ENCODE measurements at regions not wholly inside any gene's neighbourhood (a gene's known extent, or its start where the extent isn't known, plus 50 kb on each side); places are given as distances from the start of the nearest gene placed in this dataset.

DNA sequence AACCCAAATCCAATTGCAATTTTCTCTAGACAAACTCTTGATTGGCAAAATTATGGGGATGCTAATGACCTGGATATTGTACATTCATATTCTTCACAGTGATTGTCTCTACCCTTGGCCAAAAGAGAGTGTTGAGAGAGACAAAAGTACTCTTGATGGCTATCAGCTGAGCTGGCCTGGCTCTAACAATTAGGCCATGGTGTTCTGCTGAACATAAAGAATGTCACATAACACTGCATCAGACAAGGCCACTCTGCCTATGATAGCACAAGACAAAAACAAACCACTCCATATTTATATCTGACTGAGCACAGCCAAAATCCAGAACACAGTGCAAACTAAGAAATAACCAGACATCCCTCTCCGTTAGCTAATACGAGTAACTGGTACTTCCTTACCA lies 101.7 kb downstream of the ADAMTS1 start:
- Histone ChIP-seq H3K9me3 (no peaks in the 10 kb centered on the region), H4K20me1 (no peaks in the 10 kb centered on the region), H3K4me2 (no peak overlapping the region), H3K27me3 (no peaks in the 10 kb centered on the region), H3K4me3 (no peak overlapping the region), H3K4me1 (no peaks in the 10 kb centered on the region), H3K9ac (no peak overlapping the region), H3K27ac (no peak overlapping the region), H3K36me3 (no peaks in the 10 kb centered on the region)
- no peak for TF ChIP-seq Cebpa-rat (IDR thresholded peaks at IDR 0.05)

DNA sequence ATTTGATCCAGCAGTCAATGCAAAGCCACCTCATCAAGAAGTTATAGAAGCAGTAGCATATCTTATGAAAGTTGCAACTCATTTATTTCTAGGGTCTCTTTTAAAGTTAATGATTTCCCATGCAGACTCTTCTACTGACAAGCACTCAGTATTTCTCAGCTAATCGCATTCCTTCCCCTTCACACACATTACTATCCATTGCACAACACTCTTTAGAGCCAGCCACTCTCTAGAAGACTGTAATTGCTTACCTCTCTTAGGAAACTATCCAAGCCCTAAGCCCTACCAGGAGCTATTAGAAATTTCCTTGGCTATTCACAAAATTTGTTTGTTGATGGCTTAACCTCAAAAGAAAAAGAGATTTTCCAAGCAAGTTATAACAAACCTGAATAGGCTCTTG lies 106.0 kb downstream of the ADAMTS1 start:
- no peak overlapping the region for H3K4me2 ChIP-seq
- H3K4me1 ChIP-seq = no peaks in the 10 kb centered on the region
- no peaks in the 10 kb centered on the region for H4K20me1 ChIP-seq
- H3K27ac ChIP-seq = no peak overlapping the region
- no peaks in the 10 kb centered on the region for H3K9me3 ChIP-seq
- no peaks in the 10 kb centered on the region for H3K27me3 ChIP-seq
- TF ChIP-seq Cebpa-rat (IDR thresholded peaks at IDR 0.05) = no peak
- no peaks in the 10 kb centered on the region for H3K36me3 ChIP-seq
- H3K4me3 ChIP-seq = no peak overlapping the region
- no peak overlapping the region for H3K9ac ChIP-seq

DNA sequence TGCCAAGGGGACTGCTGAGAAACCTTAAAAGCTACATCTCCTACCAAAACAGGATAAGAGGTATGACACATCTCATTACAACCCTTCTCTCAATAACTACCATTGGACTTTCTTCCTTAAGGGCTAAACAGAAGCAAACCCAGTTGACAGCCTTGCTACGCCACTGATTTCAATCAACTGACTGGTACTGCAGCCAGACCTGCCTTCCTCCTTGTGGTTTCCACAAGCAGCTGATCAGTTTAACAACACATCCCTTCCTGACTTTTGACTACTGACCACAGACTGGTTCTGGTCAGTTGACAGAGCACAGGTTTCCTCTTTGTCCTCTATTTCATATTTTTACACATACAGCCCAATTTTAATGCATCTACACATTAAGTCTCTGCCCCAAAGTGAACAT lies 108.8 kb downstream of the ADAMTS1 start:
- no peaks in the 10 kb centered on the region for H3K27me3 ChIP-seq
- H3K4me1 ChIP-seq = peaks cover 6% of the 10 kb centered on the region
- no peak overlapping the region for H3K27ac ChIP-seq
- no peaks in the 10 kb centered on the region for H4K20me1 ChIP-seq
- no peak overlapping the region for H3K9ac ChIP-seq
- H3K4me3 ChIP-seq = no peak overlapping the region
- no peak overlapping the region for H3K4me2 ChIP-seq
- TF ChIP-seq Cebpa-rat (IDR thresholded peaks at IDR 0.05) = no peak
- H3K36me3 ChIP-seq = no peaks in the 10 kb centered on the region
- H3K9me3 ChIP-seq = no peaks in the 10 kb centered on the region

DNA sequence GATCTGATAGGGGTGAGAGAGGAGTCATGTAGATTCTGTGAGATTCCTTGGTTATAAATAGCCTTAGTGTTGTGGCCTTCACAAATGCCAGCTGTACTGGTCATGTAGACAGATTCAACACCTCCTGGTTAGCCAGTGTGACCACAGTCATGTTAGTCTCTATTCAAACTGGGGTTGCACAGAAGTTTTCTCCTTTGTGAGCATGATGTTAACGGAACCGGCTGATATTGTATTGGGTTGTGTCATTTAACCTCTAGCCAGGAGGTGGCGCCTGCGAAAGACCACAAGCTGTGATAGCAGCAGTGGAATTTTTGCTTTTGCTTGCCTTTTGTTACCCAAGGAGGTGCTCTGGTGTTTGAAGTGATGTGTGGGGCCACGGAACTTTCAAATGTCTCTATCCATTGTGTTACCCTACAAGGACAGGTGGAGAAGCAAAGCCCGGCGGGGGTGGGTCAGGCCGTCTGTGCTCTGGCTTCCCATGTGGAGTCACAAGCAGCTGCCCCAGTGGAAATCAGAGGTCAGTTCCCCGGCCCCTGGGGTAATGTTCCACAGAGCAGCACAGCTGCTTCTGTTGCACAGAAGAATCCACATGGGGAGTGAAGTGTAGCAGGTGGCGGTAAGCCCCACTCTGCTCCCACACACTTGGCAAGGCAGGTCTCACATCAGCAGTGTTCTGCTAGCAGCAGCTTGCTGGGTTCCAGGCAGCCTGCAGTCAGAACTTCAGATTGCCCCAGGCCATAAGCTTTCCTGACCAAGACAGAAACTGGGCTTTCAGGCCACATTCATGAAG lies 112.6 kb downstream of the ADAMTS1 start:
- H3K4me3 ChIP-seq = no peak overlapping the region
- no peak for TF ChIP-seq Cebpa-rat (IDR thresholded peaks at IDR 0.05)
- no peaks in the 10 kb centered on the region for H4K20me1 ChIP-seq
- no peak overlapping the region for H3K9ac ChIP-seq
- peak overlapping the region; percentile 42 for H3K4me2 ChIP-seq
- H3K27ac ChIP-seq = no peak overlapping the region
- H3K4me1 ChIP-seq = peaks cover 6% of the 10 kb centered on the region
- no peaks in the 10 kb centered on the region for H3K9me3 ChIP-seq
- H3K36me3 ChIP-seq = no peaks in the 10 kb centered on the region
- H3K27me3 ChIP-seq = no peaks in the 10 kb centered on the region

DNA sequence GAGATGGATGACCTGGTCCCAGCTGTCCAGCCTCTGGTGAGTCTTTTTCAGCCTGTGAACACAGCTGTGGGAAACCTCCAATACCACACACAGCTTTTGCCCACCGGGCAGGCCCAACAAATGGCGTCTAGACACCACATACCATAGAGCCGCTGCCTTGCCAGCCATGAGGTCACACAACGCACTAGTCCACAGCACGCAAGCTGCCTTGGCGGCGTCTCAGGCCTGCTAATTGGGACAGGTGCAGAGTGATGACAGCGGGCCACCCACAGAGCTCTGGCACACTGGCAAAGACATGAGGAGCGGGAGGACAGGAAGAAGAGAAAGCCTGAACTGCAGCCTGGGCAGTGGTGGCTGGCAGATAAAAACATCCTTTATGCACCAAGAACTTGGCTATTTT lies 125.5 kb downstream of the ADAMTS1 start:
- TF ChIP-seq Cebpa-rat (IDR thresholded peaks at IDR 0.05) = no peak
- Histone ChIP-seq H3K36me3 (no peaks in the 10 kb centered on the region), H4K20me1 (no peaks in the 10 kb centered on the region), H3K4me3 (no peak overlapping the region), H3K9ac (no peak overlapping the region), H3K9me3 (no peaks in the 10 kb centered on the region), H3K4me1 (peaks cover 6% of the 10 kb centered on the region; the same call in 1 of the 2 replicates), H3K27me3 (no peaks in the 10 kb centered on the region), H3K27ac (no peak overlapping the region), H3K4me2 (no peak overlapping the region)

DNA sequence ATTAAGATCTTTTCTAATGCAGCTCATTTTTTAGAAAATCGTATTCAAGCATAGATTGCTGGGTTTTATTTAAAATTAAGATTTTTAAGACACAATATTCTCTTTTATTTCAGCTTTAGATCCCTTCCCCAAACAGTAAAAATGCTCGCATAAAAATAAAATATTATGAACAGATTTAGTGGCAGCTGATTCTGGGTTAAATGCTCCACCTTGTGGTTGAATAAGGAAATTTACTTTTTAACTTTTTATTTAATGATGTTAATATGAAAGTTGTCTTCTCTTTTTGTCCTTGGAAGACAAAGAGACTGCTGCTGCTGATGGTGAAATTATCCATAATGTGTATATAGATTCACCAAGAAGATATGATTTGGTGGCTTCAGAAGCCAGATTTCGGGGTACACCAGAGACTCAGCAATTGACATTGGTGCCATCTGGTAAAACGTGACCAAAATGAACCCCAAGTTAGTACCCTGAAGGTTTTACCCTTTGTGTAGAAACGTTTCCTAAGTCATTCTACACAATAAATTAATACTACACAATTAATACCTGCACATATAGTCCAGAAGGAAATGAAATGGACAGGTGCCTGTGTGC lies 128.0 kb downstream of the ADAMTS1 start:
- Histone ChIP-seq H4K20me1 (no peaks in the 10 kb centered on the region), H3K9ac (no peak overlapping the region), H3K27ac (no peak overlapping the region), H3K4me2 (no peak overlapping the region), H3K4me3 (no peak overlapping the region), H3K9me3 (no peaks in the 10 kb centered on the region), H3K27me3 (no peaks in the 10 kb centered on the region), H3K4me1 (no peaks in the 10 kb centered on the region), H3K36me3 (no peaks in the 10 kb centered on the region)
- TF ChIP-seq Cebpa-rat (IDR thresholded peaks at IDR 0.05) = no peak

DNA sequence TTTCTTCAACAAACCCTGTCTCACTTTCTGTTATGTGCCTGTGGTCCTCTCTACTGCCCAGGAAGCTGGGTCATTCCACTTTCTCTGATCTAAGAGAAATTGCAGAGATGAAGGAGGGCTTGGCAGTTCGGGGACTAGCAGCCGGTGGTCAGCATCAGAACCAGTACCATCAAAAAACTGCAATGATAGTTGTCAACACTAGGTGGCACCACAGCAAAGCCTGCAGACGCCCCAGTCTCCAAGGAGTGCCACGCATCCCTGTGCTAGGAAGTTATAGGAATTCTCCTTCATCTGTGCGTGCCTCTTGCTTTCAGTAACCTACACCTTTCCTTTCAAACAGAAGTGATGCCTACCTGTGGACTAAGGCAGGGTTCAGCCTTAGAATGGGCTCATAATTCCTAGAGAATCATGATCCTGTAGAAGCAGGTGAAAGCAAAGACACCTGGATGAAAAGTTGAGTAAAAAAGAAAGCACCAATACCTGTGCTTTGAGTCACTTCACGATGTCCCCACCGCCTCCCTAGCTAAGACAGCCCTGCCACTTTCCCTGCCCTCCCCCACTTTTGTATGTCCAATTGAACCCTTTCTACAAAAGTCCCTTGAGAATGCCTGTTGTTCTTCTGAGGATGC lies 129.2 kb downstream of the ADAMTS1 start:
- Histone ChIP-seq H3K4me1 (no peaks in the 10 kb centered on the region), H3K9me3 (no peaks in the 10 kb centered on the region), H3K27me3 (no peaks in the 10 kb centered on the region), H3K27ac (no peak overlapping the region), H3K4me3 (no peak overlapping the region), H3K9ac (no peak overlapping the region), H3K4me2 (no peak overlapping the region), H4K20me1 (no peaks in the 10 kb centered on the region), H3K36me3 (no peaks in the 10 kb centered on the region)
- no peak for TF ChIP-seq Cebpa-rat (IDR thresholded peaks at IDR 0.05)

DNA sequence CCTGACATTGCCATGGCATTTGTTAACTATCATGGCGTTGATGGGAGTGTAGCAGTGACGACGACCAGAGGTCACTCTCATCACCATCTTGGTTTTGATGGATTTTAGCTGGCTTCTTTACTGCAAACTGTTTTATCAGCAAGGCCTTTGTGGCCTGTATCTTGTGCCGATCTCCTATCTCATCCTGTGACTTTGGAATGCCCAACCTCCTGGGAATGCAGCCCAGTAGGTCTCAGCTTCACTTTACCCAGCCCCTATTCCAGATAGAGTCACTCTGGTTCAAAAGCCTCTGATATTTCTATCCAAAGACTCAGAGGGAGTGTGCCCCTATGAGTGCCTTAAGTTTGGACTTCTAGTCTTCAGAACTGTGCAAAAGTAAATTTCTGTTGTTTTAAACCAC lies 130.1 kb downstream of the ADAMTS1 start:
- no peaks in the 10 kb centered on the region for H3K27me3 ChIP-seq
- H3K9me3 ChIP-seq = no peaks in the 10 kb centered on the region
- peaks cover 5% of the 10 kb centered on the region for H3K4me1 ChIP-seq
- H3K9ac ChIP-seq = no peak overlapping the region
- no peaks in the 10 kb centered on the region for H3K36me3 ChIP-seq
- TF ChIP-seq Cebpa-rat (IDR thresholded peaks at IDR 0.05) = no peak
- H3K4me3 ChIP-seq = no peak overlapping the region
- H3K4me2 ChIP-seq = no peak overlapping the region
- no peaks in the 10 kb centered on the region for H4K20me1 ChIP-seq
- no peak overlapping the region for H3K27ac ChIP-seq

DNA sequence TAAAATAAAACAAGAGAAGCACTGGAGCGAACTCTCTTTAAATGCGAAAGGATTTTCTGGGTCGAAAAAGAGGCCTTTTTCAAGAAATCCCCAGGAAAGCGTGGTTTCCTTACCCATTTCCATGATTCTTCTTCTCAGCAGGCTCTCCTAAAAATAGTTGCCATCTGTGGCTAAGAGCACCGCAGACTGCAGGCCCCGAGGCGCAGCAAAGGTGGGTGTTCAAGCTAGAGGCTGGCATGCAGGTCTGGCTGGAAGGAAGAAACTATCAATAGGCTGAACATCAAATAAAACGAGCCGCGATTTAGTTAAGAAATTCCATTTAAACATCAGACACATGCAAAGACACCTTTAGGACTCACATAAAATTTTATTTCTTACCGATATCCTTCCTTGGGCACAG lies 135.1 kb downstream of the ADAMTS1 start:
- H3K36me3 ChIP-seq = no peaks in the 10 kb centered on the region
- H3K4me2 ChIP-seq = peak overlapping the region; percentile 55
- H3K27ac ChIP-seq = no peak overlapping the region
- H3K9ac ChIP-seq = no peak overlapping the region
- H3K4me3 ChIP-seq = no peak overlapping the region
- no peaks in the 10 kb centered on the region for H4K20me1 ChIP-seq
- TF ChIP-seq Cebpa-rat (IDR thresholded peaks at IDR 0.05) = no peak
- H3K4me1 ChIP-seq = peaks cover 10% of the 10 kb centered on the region
- no peaks in the 10 kb centered on the region for H3K9me3 ChIP-seq
- no peaks in the 10 kb centered on the region for H3K27me3 ChIP-seq

DNA sequence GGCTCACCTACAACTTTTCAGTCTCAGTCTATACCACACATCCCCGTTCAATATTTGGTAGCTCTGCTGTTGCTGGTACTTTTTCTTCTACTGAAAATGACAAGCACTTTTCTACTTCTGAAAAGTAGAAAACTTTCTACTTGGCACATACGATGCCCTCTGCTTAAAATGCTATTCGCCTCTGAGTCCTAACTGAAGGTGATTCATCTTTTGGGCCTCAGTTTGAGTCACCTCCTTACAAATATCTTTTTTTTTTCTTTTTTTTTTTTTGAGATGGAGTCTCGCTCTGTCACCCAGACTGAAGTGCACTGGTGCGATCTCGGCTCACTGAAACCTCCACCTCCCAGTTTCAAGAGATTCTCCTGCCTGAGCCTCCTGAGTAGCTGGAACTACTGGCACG lies 136.0 kb upstream of the CYYR1 start:
- H3K27ac ChIP-seq = no peak overlapping the region
- TF ChIP-seq Cebpa-rat (IDR thresholded peaks at IDR 0.05) = no peak

More for the DNA sequence above, 136.0 kb upstream of the CYYR1 start:
- Histone ChIP-seq H3K9ac (no peak overlapping the region), H3K27me3 (no peaks in the 10 kb centered on the region), H3K9me3 (no peaks in the 10 kb centered on the region), H3K4me3 (no peak overlapping the region), H3K36me3 (no peaks in the 10 kb centered on the region), H4K20me1 (no peaks in the 10 kb centered on the region), H3K4me1 (peaks cover 10% of the 10 kb centered on the region), H3K4me2 (no peak overlapping the region)
